Heart right ventricle (tissue), 16 donors: ENCODE measurements at regions not wholly inside any gene's neighbourhood (a gene's known extent, or its start where the extent isn't known, plus 50 kb on each side); places are given as distances from the start of the nearest gene placed in this dataset.

ENCODE experiments used
- ATAC-seq, 8 donors: fragments of 200-7000 bp; cut with Tn5 transposase; one replicate each; pipeline ENCODE4 v1.9.1; 2020; ENCODE audit warnings: mild to moderate bottlenecking in 8 of 8, moderate library complexity in 8 of 8, moderate number of reproducible peaks in 1 of 8
- DNase-seq, 2 donors: peaks; one replicate each; pipeline ENCODE4 v3.0.0-alpha.2; 2020
- H3K27ac ChIP-seq, 10 donors: fragments of 200-600 bp; sonication (generic) in 2 of 10; one replicate each; pipeline versions ENCODE4 v1.5.0 to v1.8.0; 2020 to 2022; ENCODE audit warnings: mild to moderate bottlenecking in 3 of 10
- H3K27me3 ChIP-seq, 7 donors: fragments of 200-600 bp; one replicate each; pipeline ENCODE4 v1.8.0; 2021 to 2022; ENCODE audit warnings: mild to moderate bottlenecking in 2 of 7
- H3K36me3 ChIP-seq, 9 donors: fragments of 200-600 bp; sonication (generic) in 1 of 9; one replicate each; pipeline versions ENCODE4 v1.5.0 to v1.8.0; 2020 to 2022; ENCODE audit warnings: mild to moderate bottlenecking in 2 of 9
- H3K4me1 ChIP-seq, 9 donors: fragments of 200-600 bp; sonication (generic) in 1 of 9; one replicate each; pipeline versions ENCODE4 v1.5.0 to v1.8.0; 2020 to 2022; ENCODE audit warnings: mild to moderate bottlenecking in 4 of 9
- H3K4me3 ChIP-seq, 10 donors: fragments of 200-600 bp; sonication (generic) in 2 of 10; one replicate each; pipeline versions ENCODE4 v1.5.0 to v1.8.0; 2020 to 2022; ENCODE audit warnings: mild to moderate bottlenecking in 7 of 10, moderate library complexity in 2 of 10
- H3K9me3 ChIP-seq, 11 donors: fragments of 200-600 bp in 10 of 11; sonication (generic) in 2 of 11; one replicate each; pipeline versions ENCODE4 v1.5.0 to v1.8.0; 2013 to 2022; ENCODE audit warnings: mild to moderate bottlenecking in 2 of 11, control low read depth in 1 of 11, moderate library complexity in 1 of 11
- CTCF ChIP-seq, 9 donors: fragments of 200-600 bp; sonication (generic) in 2 of 9; IDR thresholded peaks; one replicate each; pipeline versions ENCODE4 v1.5.0 to v1.8.0; 2021 to 2022; ENCODE audit warnings: antibody characterized with exemption in 9 of 9, mild to moderate bottlenecking in 5 of 9, moderate library complexity in 1 of 9
- WGBS, 2 donors: extraction: QIAGEN DNeasy Blood & Tissue Kit; methylation state at CpG; one replicate each; pipeline ENCODE4 v1.1.7; 2013; ENCODE audit warnings: inconsistent platforms in 1 of 2; 5-methylcytosine and 5-hydroxymethylcytosine counted together
- intact Hi-C, 10 donors: fragments of 100-400 bp; cut with DNase I; formaldehyde crosslinking; loops; one replicate each; pipeline versions ENCODE4 v1.11.1 to v1.14.2; 2022
- donor health status: Arrhythmogenic right ventricular cardiomyopathy.
- donor health status: ischemic (EF 13 %, LVEDD 7.1; RV severe dilation, severe dysfunction).
- donor health status: healthy with polysubstance abuse.
- donor health status: DM: no; HTN: yes; CAD: no.
- donor health status: DM: no; HTN: no; CAD: no.
- donor health status: ischemic (EF 25% LVEDD 6.9; RV normal size, moderate dysfunction).
- donor health status: ischemic (EF 25% LVEDD 5.7; RV mildly dilated, moderate dysfunction).
- donor health status: healthy.
- donor health status: DM: yes; HTN: yes; CAD: no.
- donor health status: Ischemic cardiomyopathy.
- donor health status: ischemic (EF 35%, LVEDD 5.7; RV mildly dilated, moderate dysfunction).
- donor health status: nonischemic (EF 11% LVEDD 7.7; RV severe dilation, severe dysfunction).
- donor health status: DM: yes; HTN: yes; CAD: no.
- donor health status: PGD.
- donor health status: ischemic (EF 29% LVEDD 5.4; RV normal size, mild dysfunction).
- donor health status: nonischemic (EF 23%, LVEDD 6.1; RV moderate dilation, normal function).

GRCh38 chr3:26050776-26051175, 260.9 kb downstream of the OXSM start:
- Histone ChIP-seq H3K36me3 (no peaks in the 10 kb centered on the region), H3K27ac (no peak overlapping the region), H3K9me3 (peaks cover 0 to 5% (median 0%) of the 10 kb centered on the region in 11 donors), H3K4me3 (no peak overlapping the region), H3K4me1 (no peaks in the 10 kb centered on the region), H3K27me3 (no peaks in the 10 kb centered on the region)
- intact Hi-C loops: no loop called here
- TF ChIP-seq CTCF (IDR thresholded peaks at IDR 0.05): no peak
- ATAC-seq (no peak), DNase-seq (no peak)
- WGBS, 2 donors: 62 to 75% methylated on average over 1 of the region's 1 CpG

- no peak for DNase-seq
Measured at GRCh38 chr3:26058901-26059321, 269.0 kb downstream of the OXSM start.

GRCh38 chr3:26061947-26062346, 272.1 kb downstream of the OXSM start:
- H3K36me3 ChIP-seq: no peaks in the 10 kb centered on the region
- H3K27ac ChIP-seq: no peak overlapping the region
- intact Hi-C loops: loop anchor here in 1 of 10 donors (10.0 kb wide), 1 partner anchor 157 kb away; no protein-coding TSS in a partner anchor
- H3K4me3 ChIP-seq: no peak overlapping the region
- no peaks in the 10 kb centered on the region for H3K4me1 ChIP-seq
- ATAC-seq: no peak
- DNase-seq: no peak
- no peaks in the 10 kb centered on the region for H3K9me3 ChIP-seq
- TF ChIP-seq CTCF (IDR thresholded peaks at IDR 0.05): no peak
- no peaks in the 10 kb centered on the region for H3K27me3 ChIP-seq

More at GRCh38 chr3:26058901-26059321, 269.0 kb downstream of the OXSM start:
- Histone ChIP-seq H3K27me3 (no peaks in the 10 kb centered on the region), H3K36me3 (no peaks in the 10 kb centered on the region), H3K4me3 (no peak overlapping the region), H3K4me1 (no peaks in the 10 kb centered on the region), H3K9me3 (no peaks in the 10 kb centered on the region), H3K27ac (no peak overlapping the region)
- WGBS, 2 donors: 68 to 75% methylated on average over 4 of the region's 4 CpGs
- ATAC-seq: no peak
- no peak for TF ChIP-seq CTCF (IDR thresholded peaks at IDR 0.05)
- intact Hi-C loops: no loop called here

- intact Hi-C loops: loop anchor here in 1 of 10 donors (10.0 kb wide), 1 partner anchor 159 kb away; no protein-coding TSS in a partner anchor
- no peak for ATAC-seq
- Histone ChIP-seq H3K9me3 (no peaks in the 10 kb centered on the region), H3K4me3 (no peak overlapping the region), H3K27ac (no peak overlapping the region), H3K36me3 (no peaks in the 10 kb centered on the region), H3K27me3 (no peaks in the 10 kb centered on the region), H3K4me1 (peaks cover 0 to 10% (median 0%) of the 10 kb centered on the region in 9 donors)
- no peak for TF ChIP-seq CTCF (IDR thresholded peaks at IDR 0.05)
- WGBS, 2 donors: 96% methylated on average over 1 of the region's 1 CpG
- no peak for DNase-seq
Measured at GRCh38 chr3:26064297-26064696, 274.4 kb downstream of the OXSM start.
